ENCODE measurements at regions not wholly inside any gene's neighbourhood (a gene's known extent, or its start where the extent isn't known, plus 50 kb on each side); places are given as distances from the start of the nearest gene placed in this dataset.

- no peak for TF ChIP-seq CTCF (IDR thresholded peaks at IDR 0.05 in 4 of 5, conservative IDR thresholded peaks at IDR 0.05 in 1 of 5)
- no peak for TF ChIP-seq POLR2A (IDR thresholded peaks at IDR 0.05)
Measured at GRCh38 chr12:131486451-131487230, 224.2 kb upstream of the SFSWAP start.

All from gastrocnemius medialis (tissue), 4 donors.